HepG2 (cell line): ENCODE measurements at regions not wholly inside any gene's neighbourhood (a gene's known extent, or its start where the extent isn't known, plus 50 kb on each side); places are given as distances from the start of the nearest gene placed in this dataset.

Source experiments
- ATAC-seq: fragments of 200-7000 bp; cut with Tn5 transposase; 3 replicates; pipeline ENCODE4 v1.9.1; 2020; ENCODE audit warnings: mild to moderate bottlenecking, moderate library complexity
- BruUV-seq: library from RNA; stranded (reverse); fragments of 400-500 nt; replicated peaks from 2 replicates; lab custom pipeline; 2021; lab: Mats Ljungman, UMichigan
- CTCF ChIA-PET: fragments of 300-600 bp; formaldehyde crosslinking; extraction: SDS; loops from one replicate; lab custom pipeline; 2021; ENCODE audit warnings: low total read pairs, inconsistent platforms, low intra/inter-chr PET ratio; lab: Yijun Ruan, JAX
- POLR2A ChIA-PET: fragments of 350-600 bp; sonication (Branson Sonifier 250); formaldehyde crosslinking; loops from one replicate; lab custom pipeline; 2020; ENCODE audit warnings: antibody characterized with exemption, inconsistent platforms; lab: Yijun Ruan, JAX
- DNase-seq: peaks from one replicate; pipeline ENCODE4 v3.0.0-alpha.2; 2015; ENCODE audit warnings: low spot score
- FAIRE-seq: peaks from 3 replicates; lab custom pipeline; 2011; peaks lifted over from hg19 to GRCh38; lab: Jason Lieb, UNC
- H2AFZ ChIP-seq: one replicate; pipeline ENCODE4 v1.6.1; 2011; ENCODE audit warnings: low read length, inconsistent platforms
- H3K27ac ChIP-seq: fragments of 300-600 bp; 3 replicates; pipeline ENCODE4 v1.8.0; 2011; ENCODE audit warnings: mixed run types, mild to moderate bottlenecking, mixed read lengths, low read length, inconsistent platforms; ENCODE audit not compliant: insufficient read depth; ENCODE audit errors: extremely low read length
- H3K27me3 ChIP-seq, 2 experiments: fragments of 200-600 bp in 1 of 2; 2 replicates in 1 of 2; 3 replicates in 1 of 2; pipeline versions ENCODE4 v1.6.0 to v1.8.0; 2011; ENCODE audit warnings: low read length in 2 of 2, mild to moderate bottlenecking in 2 of 2, moderate library complexity in 2 of 2, inconsistent platforms in 1 of 2; ENCODE audit not compliant: insufficient read depth in 2 of 2, control insufficient read depth in 1 of 2
- H3K36me3 ChIP-seq, 2 experiments: fragments of 200-600 bp in 1 of 2; replicated peaks in 1 of 2; 2 replicates in 1 of 2; 3 replicates in 1 of 2; pipeline versions ENCODE4 v1.5.1 to v1.8.0; 2011; ENCODE audit warnings: low read length in 2 of 2, inconsistent platforms in 1 of 2; ENCODE audit not compliant: insufficient read depth in 2 of 2, control insufficient read depth in 1 of 2
- H3K4me1 ChIP-seq: 2 replicates; pipeline ENCODE4 v1.5.1; 2012; ENCODE audit warnings: low read length, inconsistent platforms; ENCODE audit not compliant: insufficient read depth
- H3K4me2 ChIP-seq: 2 replicates; pipeline ENCODE4 v1.6.0; 2011; ENCODE audit warnings: low read depth, low read length, inconsistent platforms
- H3K4me3 ChIP-seq, 3 experiments: fragments of 200-600 bp in 1 of 3; sonication (generic), shearing (Covaris generic) in 1 of 3; replicated peaks in 1 of 3; 2 replicates each; pipeline ENCODE4 v1.5.1; 2011 to 2016; ENCODE audit warnings: low read length in 3 of 3, inconsistent platforms in 2 of 3, low read depth in 2 of 3, mild to moderate bottlenecking in 2 of 3, control low read depth in 1 of 3, mixed read lengths in 1 of 3; ENCODE audit not compliant: insufficient read depth in 1 of 3
- H3K79me2 ChIP-seq: one replicate; pipeline ENCODE4 v1.6.1; 2011; ENCODE audit warnings: low read length, inconsistent platforms; ENCODE audit not compliant: insufficient read depth
- H3K9ac ChIP-seq: 2 replicates; pipeline ENCODE4 v1.6.0; 2011; ENCODE audit warnings: mild to moderate bottlenecking, low read depth, low read length, inconsistent platforms; ENCODE audit not compliant: insufficient read depth
- H3K9me3 ChIP-seq: 2 replicates; pipeline ENCODE4 v1.5.1; 2012; ENCODE audit warnings: mild to moderate bottlenecking, low read length
- H4K20me1 ChIP-seq: 2 replicates; pipeline ENCODE4 v1.6.0; 2011; ENCODE audit warnings: inconsistent platforms, mild to moderate bottlenecking, low read length, moderate library complexity; ENCODE audit not compliant: insufficient read depth
- ARHGAP35 ChIP-seq: sonication (generic); formaldehyde crosslinking; IDR thresholded peaks from 2 replicates; pipeline ENCODE4 v1.9.0; 2022; ENCODE audit warnings: mild to moderate bottlenecking, inconsistent platforms, moderate library complexity, missing genetic modification reagents, borderline replicate concordance
- CREB1 ChIP-seq, 2 experiments: fragments of 450-650 bp in 1 of 2; IDR thresholded peaks; 2 replicates each; pipeline ENCODE4 v1.6.1; 2016 to 2017; ENCODE audit warnings: control low read depth in 1 of 2, mild to moderate bottlenecking in 1 of 2, missing compliant biosample characterization in 1 of 2, missing genetic modification characterization in 1 of 2
- EZH2 ChIP-seq: conservative IDR thresholded peaks from 2 replicates; pipeline ENCODE4 v1.6.1; 2012; ENCODE audit warnings: mild to moderate bottlenecking, low read depth, low read length, moderate library complexity
- GPN1 ChIP-seq: sonication (generic); formaldehyde crosslinking; IDR thresholded peaks from 2 replicates; pipeline ENCODE4 v1.5.1; 2020; ENCODE audit warnings: missing genetic modification reagents, borderline replicate concordance
- MYNN ChIP-seq: sonication (generic); formaldehyde crosslinking; IDR thresholded peaks from 2 replicates; pipeline ENCODE4 v1.4.0; 2020; ENCODE audit warnings: mild to moderate bottlenecking, low read depth, missing genetic modification reagents
- PCBP1 ChIP-seq: fragments of 200-400 bp; formaldehyde crosslinking; IDR thresholded peaks from 2 replicates; pipeline ENCODE4 v1.6.1; 2017; ENCODE audit warnings: mild to moderate bottlenecking, low read depth, low read length, borderline replicate concordance
- PHF8 ChIP-seq: sonication (generic); formaldehyde crosslinking; IDR thresholded peaks from 2 replicates; pipeline ENCODE4 v1.5.0; 2020; ENCODE audit warnings: missing genetic modification reagents
- RCOR2 ChIP-seq: IDR thresholded peaks from 2 replicates; pipeline ENCODE4 v1.6.1; 2016; ENCODE audit warnings: missing biosample characterization, missing genetic modification reagents
- SATB2 ChIP-seq: sonication (generic); formaldehyde crosslinking; IDR thresholded peaks from 2 replicates; pipeline ENCODE4 v1.5.0; 2020; ENCODE audit warnings: missing genetic modification reagents
- THAP7 ChIP-seq: sonication (generic); formaldehyde crosslinking; IDR thresholded peaks from 2 replicates; pipeline ENCODE4 v1.8.1; 2023; ENCODE audit warnings: mild to moderate bottlenecking, missing genetic modification reagents
- ZNF30 ChIP-seq: sonication (generic); formaldehyde crosslinking; IDR thresholded peaks from 2 replicates; pipeline ENCODE4 v1.5.0; 2020; ENCODE audit warnings: mild to moderate bottlenecking, missing genetic modification reagents
- ZNF441 ChIP-seq: sonication (generic); formaldehyde crosslinking; IDR thresholded peaks from 2 replicates; pipeline ENCODE4 v1.7.0; 2021; ENCODE audit warnings: missing genetic modification reagents, borderline replicate concordance
- ZNF674 ChIP-seq: sonication (generic); formaldehyde crosslinking; IDR thresholded peaks from 2 replicates; pipeline ENCODE4 v1.5.0; 2020; ENCODE audit warnings: low read depth, mild to moderate bottlenecking, missing genetic modification reagents
- ZSCAN12 ChIP-seq: sonication (generic); formaldehyde crosslinking; IDR thresholded peaks from 2 replicates; pipeline ENCODE4 v1.9.0; 2021; ENCODE audit warnings: mild to moderate bottlenecking, missing genetic modification reagents
- WGBS: methylation state at CpG from one replicate; pipeline ENCODE4 v1.1.6; 2017; ENCODE audit warnings: low lambda C conversion rate; 5-methylcytosine and 5-hydroxymethylcytosine counted together
- in situ Hi-C: cut with HindIII; loops from 2 replicates; pipeline ENCODE4 v1.10.0; 2017; ENCODE audit warnings: low pct_unique_long_range_greater_than_20kb; ENCODE audit not compliant: extremely low pct_ligation_motif_present
- intact Hi-C: fragments of 100-400 bp; cut with micrococcal nuclease; formaldehyde crosslinking; loops from one replicate; pipeline ENCODE4 v1.10.0; 2022; ENCODE audit not compliant: unreplicated experiment
- TF ChIP-seq, protein P1 (sequence below): sonication (generic); formaldehyde crosslinking; IDR thresholded peaks from 2 replicates; pipeline ENCODE4 v1.8.0; 2022; ENCODE audit warnings: mild to moderate bottlenecking, missing genetic modification reagents

GRCh38 chr6:4396044-4396443 lies 260.7 kb upstream of the ECI2 start:
- intact Hi-C loops = no loop called here
- ChIA-PET CTCF (no interaction called here), POLR2A (no interaction called here)

More at GRCh38 chr6:4396044-4396443, 260.7 kb upstream of the ECI2 start:
- DNase-seq (no peak), ATAC-seq (no peak)
- Histone ChIP-seq H3K9ac (no peak overlapping the region), H3K9me3 (no peaks in the 10 kb centered on the region)
- TF ChIP-seq MYNN = no peak
- TF ChIP-seq RCOR2 (CRISPR knock-in tag) = no peak
- no peak for TF ChIP-seq ZNF30 (CRISPR knock-in tag)
- no peak for TF ChIP-seq CREB1 (IDR thresholded peaks at IDR 0.05)
- TF ChIP-seq CREB1 (CRISPR knock-in tag; IDR thresholded peaks at IDR 0.05) = no peak
- TF ChIP-seq PCBP1 = no peak
- TF ChIP-seq ZNF674 (CRISPR knock-in tag) = no peak
- no peak for TF ChIP-seq PHF8 (CRISPR knock-in tag)
- no peak for TF ChIP-seq EZH2
- no peak for TF ChIP-seq THAP7 (CRISPR knock-in tag)
- TF ChIP-seq ARHGAP35 (CRISPR knock-in tag) = no peak
- no peak for TF ChIP-seq ZNF441 (CRISPR knock-in tag)
- no peak for TF ChIP-seq GPN1 (CRISPR knock-in tag)
- TF ChIP-seq, protein P1, sequence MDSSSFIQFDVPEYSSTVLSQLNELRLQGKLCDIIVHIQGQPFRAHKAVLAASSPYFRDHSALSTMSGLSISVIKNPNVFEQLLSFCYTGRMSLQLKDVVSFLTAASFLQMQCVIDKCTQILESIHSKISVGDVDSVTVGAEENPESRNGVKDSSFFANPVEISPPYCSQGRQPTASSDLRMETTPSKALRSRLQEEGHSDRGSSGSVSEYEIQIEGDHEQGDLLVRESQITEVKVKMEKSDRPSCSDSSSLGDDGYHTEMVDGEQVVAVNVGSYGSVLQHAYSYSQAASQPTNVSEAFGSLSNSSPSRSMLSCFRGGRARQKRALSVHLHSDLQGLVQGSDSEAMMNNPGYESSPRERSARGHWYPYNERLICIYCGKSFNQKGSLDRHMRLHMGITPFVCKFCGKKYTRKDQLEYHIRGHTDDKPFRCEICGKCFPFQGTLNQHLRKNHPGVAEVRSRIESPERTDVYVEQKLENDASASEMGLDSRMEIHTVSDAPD (CRISPR knock-in tag) = no peak
- TF ChIP-seq SATB2 (CRISPR knock-in tag) = no peak
- TF ChIP-seq ZSCAN12 = no peak
- TF ChIP-seq, all 625 proteins: peak for 0
- Histone ChIP-seq H2AFZ (no peak overlapping the region), H3K79me2 (no peaks in the 10 kb centered on the region), H3K4me2 (no peak overlapping the region), H4K20me1 (no peaks in the 10 kb centered on the region), H3K36me3 (no peaks in the 10 kb centered on the region), H3K4me1 (no peaks in the 10 kb centered on the region), H3K27me3 (peaks cover 0 to 16% of the 10 kb centered on the region in 2 experiments; a peak in 2 of 5 replicates), H3K4me3 (no peak overlapping the region), H3K27ac (no peak overlapping the region)
- in situ Hi-C loops = no loop called here
- 0% methylated on average over 2 of the region's 2 CpGs for WGBS
- FAIRE-seq = no peak
- no TSS peak for BruUV-seq
